ENCODE measurements at regions not wholly inside any gene's neighbourhood (a gene's known extent, or its start where the extent isn't known, plus 50 kb on each side); places are given as distances from the start of the nearest gene placed in this dataset.

GRCh38 chr7:116342125-116342524, 131.8 kb downstream of the TES start:
- Mint-ChIP-seq H3K4me1 (peaks cover 8% of the 10 kb centered on the region), H3K36me3 (ENCODE audit: low read depth) (no peaks in the 10 kb centered on the region), H3K4me3 (no peak overlapping the region), H3K27me3 (peaks cover 8% of the 10 kb centered on the region), H3K27ac (no peak overlapping the region), H3K9me3 (ENCODE audit: low read depth) (no peaks in the 10 kb centered on the region)
- intact Hi-C loops (cut with DNase I, micrococcal nuclease) = loop anchor here in 1 of 2 experiments (2.0 kb wide), 1 partner anchor 25 kb away; no protein-coding TSS in a partner anchor
- peak; percentile 47 for ATAC-seq
- ChIA-PET CTCF (no interaction called here), POLR2A (no interaction called here)
- DNase-seq = no peak

GRCh38 chr7:116347151-116347832, 137.0 kb downstream of the TES start:
- Mint-ChIP-seq H3K4me3 (no peak overlapping the region), H3K36me3 (ENCODE audit: low read depth) (no peaks in the 10 kb centered on the region)
- CTCF ChIA-PET = interaction anchor here (1.0 kb wide), 1 partner anchor 9 kb away, joined by 4 read pairs; no protein-coding TSS in a partner anchor

DNA sequence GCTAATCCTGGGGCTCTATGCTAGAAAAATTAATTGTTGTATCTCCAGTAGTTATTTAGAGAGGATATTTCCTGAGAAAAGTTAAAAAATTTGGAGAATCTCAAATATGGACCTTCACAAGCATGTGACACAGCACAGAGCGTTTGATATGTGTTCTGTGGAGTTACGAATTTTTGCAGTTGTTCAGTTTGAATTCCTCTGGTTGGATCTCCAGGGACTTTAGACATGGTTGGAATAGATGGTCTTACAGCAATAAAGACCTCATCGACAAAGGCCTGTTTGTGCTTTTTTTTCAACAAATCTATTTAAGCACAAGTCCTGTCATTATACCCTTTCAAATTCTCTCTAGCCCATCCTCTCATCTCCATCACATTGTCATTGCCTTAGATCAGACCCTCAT, 138.0 kb downstream of the TES start:
- POLR2A ChIA-PET = interaction anchor here (0.6 kb wide), 1 partner anchor 236 kb away, joined by 3 read pairs; no protein-coding TSS in a partner anchor
- Mint-ChIP-seq H3K27me3 (peaks cover 9% of the 10 kb centered on the region), H3K36me3 (ENCODE audit: low read depth) (no peaks in the 10 kb centered on the region), H3K4me1 (no peaks in the 10 kb centered on the region), H3K4me3 (no peak overlapping the region), H3K9me3 (ENCODE audit: low read depth) (no peaks in the 10 kb centered on the region), H3K27ac (no peak overlapping the region)
- CTCF ChIA-PET = no interaction called here
- DNase-seq = no peak
- intact Hi-C loops (cut with DNase I, micrococcal nuclease) = no loop called here
- ATAC-seq = no peak

More at GRCh38 chr7:116347151-116347832, 137.0 kb downstream of the TES start:
- intact Hi-C loops (cut with DNase I, micrococcal nuclease) = no loop called here
- POLR2A ChIA-PET = no interaction called here
- no peak for ATAC-seq
- H3K27ac Mint-ChIP-seq = no peak overlapping the region
- no peak for DNase-seq
- H3K9me3 Mint-ChIP-seq (ENCODE audit: low read depth) = no peaks in the 10 kb centered on the region
- H3K4me1 Mint-ChIP-seq = no peaks in the 10 kb centered on the region
- peaks cover 9% of the 10 kb centered on the region for H3K27me3 Mint-ChIP-seq

DNA sequence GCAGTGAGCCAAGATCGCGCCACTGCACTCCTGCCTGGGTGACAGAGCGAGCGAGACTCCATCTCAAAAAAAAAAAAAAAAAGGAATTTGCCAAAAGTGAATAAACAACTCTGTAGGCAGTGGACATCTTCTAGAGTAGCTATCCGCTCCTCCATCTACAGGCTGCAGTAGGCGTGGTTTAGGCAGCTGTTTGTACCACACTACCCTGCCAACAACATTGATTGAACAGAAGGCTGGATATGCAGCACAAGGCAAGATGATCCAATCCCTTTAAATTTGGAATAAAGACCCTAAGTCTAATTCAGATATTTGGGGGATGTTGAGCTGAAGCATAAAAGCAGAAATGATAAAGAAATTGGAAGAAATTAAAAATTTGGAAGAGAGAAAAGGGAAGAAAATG, 141.6 kb downstream of the TES start:
- POLR2A ChIA-PET = no interaction called here

GRCh38 chr7:116353647-116354046, 143.3 kb downstream of the TES start:
- H3K4me1 Mint-ChIP-seq = no peaks in the 10 kb centered on the region
- ChIA-PET POLR2A (no interaction called here), CTCF (interaction anchor here (0.9 to 1.1 kb wide), 2 partner anchors 112 to 239 kb away, joined by 3 read pairs; no protein-coding TSS in a partner anchor)
- no peak overlapping the region for H3K4me3 Mint-ChIP-seq
- H3K27me3 Mint-ChIP-seq = peaks cover 9% of the 10 kb centered on the region
- H3K9me3 Mint-ChIP-seq (ENCODE audit: low read depth) = no peaks in the 10 kb centered on the region
- no peak for ATAC-seq
- no peak for DNase-seq
- H3K36me3 Mint-ChIP-seq (ENCODE audit: low read depth) = no peaks in the 10 kb centered on the region
- intact Hi-C loops (cut with DNase I, micrococcal nuclease) = no loop called here
- no peak overlapping the region for H3K27ac Mint-ChIP-seq

More for the DNA sequence above, 141.6 kb downstream of the TES start:
- ATAC-seq (no peak), DNase-seq (no peak)
- H3K9me3 Mint-ChIP-seq (ENCODE audit: low read depth) = no peaks in the 10 kb centered on the region
- H3K27me3 Mint-ChIP-seq = peaks cover 9% of the 10 kb centered on the region
- intact Hi-C loops (cut with DNase I, micrococcal nuclease) = no loop called here
- no peak overlapping the region for H3K27ac Mint-ChIP-seq
- H3K4me3 Mint-ChIP-seq = no peak overlapping the region
- H3K36me3 Mint-ChIP-seq (ENCODE audit: low read depth) = no peaks in the 10 kb centered on the region
- no peaks in the 10 kb centered on the region for H3K4me1 Mint-ChIP-seq
- CTCF ChIA-PET = interaction anchor here (0.7 kb wide), 1 partner anchor 1264 kb away, joined by 3 read pairs; no protein-coding TSS in a partner anchor

DNA sequence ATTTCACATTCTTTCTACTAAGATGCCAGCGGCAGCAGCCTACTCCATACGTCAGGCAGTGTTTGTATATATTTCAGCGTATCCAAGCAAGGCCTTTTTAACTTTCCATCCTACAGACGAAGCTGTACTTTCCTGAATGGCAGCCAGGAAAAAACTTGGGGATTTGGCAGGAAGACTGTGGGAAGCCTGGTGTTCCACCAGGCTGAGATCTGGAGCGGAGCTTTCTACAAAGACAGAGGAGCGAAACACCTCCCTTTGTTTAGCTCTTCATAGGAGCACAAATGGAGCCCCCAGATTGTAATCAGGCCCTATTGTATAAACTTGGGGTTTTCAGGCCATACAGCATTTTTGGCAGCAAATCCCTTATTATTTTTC, 143.8 kb downstream of the TES start:
- no peaks in the 10 kb centered on the region for H3K36me3 Mint-ChIP-seq (ENCODE audit: low read depth)

GRCh38 chr7:116354546-116355423, 144.4 kb downstream of the TES start:
- Mint-ChIP-seq H3K9me3 (ENCODE audit: low read depth) (no peaks in the 10 kb centered on the region), H3K27ac (no peak overlapping the region), H3K27me3 (peaks cover 6% of the 10 kb centered on the region), H3K4me3 (no peak overlapping the region), H3K4me1 (no peaks in the 10 kb centered on the region), H3K36me3 (ENCODE audit: low read depth) (no peaks in the 10 kb centered on the region)
- no peak for ATAC-seq
- ChIA-PET CTCF (interaction anchor here (0.9 to 1.1 kb wide), 2 partner anchors 114 to 237 kb away, joined by 3 read pairs; no protein-coding TSS in a partner anchor), POLR2A (no interaction called here)
- intact Hi-C loops (cut with DNase I, micrococcal nuclease) = no loop called here
- DNase-seq = no peak

More for the DNA sequence above, 143.8 kb downstream of the TES start:
- intact Hi-C loops (cut with DNase I, micrococcal nuclease) = no loop called here
- Mint-ChIP-seq H3K27ac (no peak overlapping the region), H3K9me3 (ENCODE audit: low read depth) (no peaks in the 10 kb centered on the region), H3K4me1 (no peaks in the 10 kb centered on the region), H3K4me3 (no peak overlapping the region), H3K27me3 (peaks cover 6% of the 10 kb centered on the region)
- ChIA-PET POLR2A (no interaction called here), CTCF (interaction anchor here (0.9 to 1.1 kb wide), 2 partner anchors 113 to 238 kb away, joined by 3 read pairs; no protein-coding TSS in a partner anchor)
- ATAC-seq (no peak), DNase-seq (no peak)

- POLR2A ChIA-PET = no interaction called here
These were observed 144.1 kb upstream of the CAV2 start for GRCh38 chr7:116355424-116355765.

DNA sequence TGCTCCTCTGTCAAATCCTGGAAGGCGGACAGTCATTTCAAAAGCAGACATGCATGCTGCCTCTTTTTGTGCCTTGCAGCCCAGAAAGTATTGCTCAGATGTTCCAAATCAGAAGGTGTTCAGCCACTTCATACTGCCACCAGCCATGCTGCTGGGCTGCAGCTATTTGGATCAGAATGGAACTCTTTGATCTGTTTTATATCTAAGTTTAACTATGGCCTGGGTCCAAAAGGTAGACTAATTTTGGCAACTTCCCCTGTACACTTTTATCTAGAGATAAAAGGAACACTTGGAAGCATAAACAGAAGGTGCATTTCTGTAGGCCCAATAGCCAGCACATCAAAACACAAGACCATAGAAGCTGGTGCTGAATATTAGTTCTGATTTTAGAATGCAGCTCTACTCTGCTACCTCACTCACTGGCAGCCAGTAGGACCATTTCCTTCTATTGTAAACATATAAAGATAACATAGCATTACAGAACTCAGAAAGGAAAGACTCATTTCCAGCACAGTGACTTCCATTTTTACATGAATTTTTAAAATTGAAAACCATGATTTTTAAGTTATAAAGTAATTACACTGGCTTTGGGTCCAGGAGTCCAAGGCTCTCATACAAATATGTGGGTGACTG, 143.1 kb upstream of the CAV2 start:
- intact Hi-C loops (cut with DNase I, micrococcal nuclease) = no loop called here
- no peak for DNase-seq
- no peak for ATAC-seq
- Mint-ChIP-seq H3K4me1 (no peaks in the 10 kb centered on the region), H3K27ac (no peak overlapping the region), H3K27me3 (peaks cover 6% of the 10 kb centered on the region), H3K36me3 (ENCODE audit: low read depth) (no peaks in the 10 kb centered on the region), H3K4me3 (no peak overlapping the region), H3K9me3 (ENCODE audit: low read depth) (no peaks in the 10 kb centered on the region)
- CTCF ChIA-PET = no interaction called here
- POLR2A ChIA-PET = no interaction called here

More at GRCh38 chr7:116355424-116355765, 144.1 kb upstream of the CAV2 start:
- ATAC-seq = no peak
- CTCF ChIA-PET = no interaction called here
- H3K27me3 Mint-ChIP-seq = peaks cover 6% of the 10 kb centered on the region
- no peaks in the 10 kb centered on the region for H3K9me3 Mint-ChIP-seq (ENCODE audit: low read depth)
- no peak for DNase-seq
- intact Hi-C loops (cut with DNase I, micrococcal nuclease) = no loop called here
- H3K4me3 Mint-ChIP-seq = no peak overlapping the region
- no peaks in the 10 kb centered on the region for H3K36me3 Mint-ChIP-seq (ENCODE audit: low read depth)
- H3K4me1 Mint-ChIP-seq = no peaks in the 10 kb centered on the region
- H3K27ac Mint-ChIP-seq = no peak overlapping the region

DNA sequence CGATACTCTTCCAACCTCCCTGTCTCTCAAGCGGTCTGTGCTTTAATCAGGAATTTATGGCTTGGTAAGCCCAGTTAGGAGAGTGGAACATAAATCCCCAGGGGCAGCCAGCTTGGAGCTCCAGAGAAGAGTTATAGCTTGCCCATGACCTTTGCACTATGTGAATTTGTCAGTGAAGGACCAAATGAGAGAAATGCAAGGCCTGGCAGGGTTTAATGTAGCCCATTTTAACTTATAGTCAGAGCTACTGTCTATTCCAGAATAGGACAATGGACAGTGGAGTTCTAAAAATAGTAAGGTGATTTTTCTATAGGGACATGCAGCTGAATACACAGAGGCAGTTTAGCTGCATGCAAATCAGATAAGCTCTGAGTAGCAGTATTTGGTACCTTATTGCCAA, 142.6 kb upstream of the CAV2 start:
- Mint-ChIP-seq H3K27me3 (peaks cover 6% of the 10 kb centered on the region), H3K27ac (no peak overlapping the region), H3K36me3 (ENCODE audit: low read depth) (no peaks in the 10 kb centered on the region), H3K4me1 (no peaks in the 10 kb centered on the region), H3K4me3 (no peak overlapping the region), H3K9me3 (ENCODE audit: low read depth) (no peaks in the 10 kb centered on the region)
- ChIA-PET POLR2A (no interaction called here), CTCF (interaction anchor here (0.5 kb wide), 1 partner anchor 8 kb away, joined by 4 read pairs; no protein-coding TSS in a partner anchor)
- intact Hi-C loops (cut with DNase I, micrococcal nuclease) = no loop called here
- ATAC-seq (no peak), DNase-seq (no peak)

DNA sequence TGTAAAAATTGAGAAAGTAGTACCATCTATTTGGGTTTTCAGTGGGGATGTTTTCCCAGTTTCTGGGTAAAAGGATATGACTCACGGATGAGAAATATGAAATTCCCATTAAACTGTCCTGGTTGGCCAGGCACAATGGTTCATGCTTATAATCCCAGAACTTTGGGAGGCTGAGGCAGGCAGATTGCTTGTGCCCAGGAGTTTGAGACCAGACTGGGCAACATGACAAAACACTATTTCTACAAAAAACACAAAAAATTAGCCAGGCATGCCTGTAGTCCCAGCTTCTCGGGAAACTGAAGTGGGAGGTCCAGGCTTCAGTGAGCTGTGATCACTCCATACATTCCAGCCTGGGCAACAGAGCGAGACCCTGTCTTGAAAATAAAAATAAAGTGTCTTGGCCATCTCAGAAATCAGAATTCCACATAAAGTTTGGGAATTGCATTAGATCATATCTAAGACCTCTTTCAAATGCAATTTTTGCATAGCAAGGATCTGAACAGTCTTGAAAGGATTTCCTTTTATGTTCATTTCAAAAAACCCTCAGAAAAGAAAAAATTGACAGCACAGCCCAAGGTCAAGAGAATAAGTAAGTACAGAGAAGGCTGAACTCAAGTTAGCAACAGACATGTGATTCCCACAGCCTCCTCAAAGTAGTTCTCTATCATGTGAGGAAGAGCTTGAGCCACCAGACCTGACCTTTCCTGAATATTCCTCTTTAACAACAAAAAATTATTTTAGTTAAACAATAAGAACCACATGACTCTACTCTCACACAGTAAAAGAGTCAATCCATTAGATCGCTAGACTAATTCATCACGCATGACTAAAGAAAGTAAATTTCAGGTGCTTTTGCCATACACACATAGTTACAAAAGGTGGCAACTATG, 141.5 kb upstream of the CAV2 start:
- CTCF ChIA-PET = no interaction called here
- H3K4me3 Mint-ChIP-seq = no peak overlapping the region
- H3K4me1 Mint-ChIP-seq = no peaks in the 10 kb centered on the region
- DNase-seq (no peak), ATAC-seq (no peak)
- POLR2A ChIA-PET = no interaction called here
- no peak overlapping the region for H3K27ac Mint-ChIP-seq
- H3K27me3 Mint-ChIP-seq = peaks cover 6% of the 10 kb centered on the region
- H3K9me3 Mint-ChIP-seq (ENCODE audit: low read depth) = no peaks in the 10 kb centered on the region
- intact Hi-C loops (cut with DNase I, micrococcal nuclease) = no loop called here
- no peaks in the 10 kb centered on the region for H3K36me3 Mint-ChIP-seq (ENCODE audit: low read depth)

Data from activated CD4-positive, alpha-beta T cell treated with anti-CD3 and anti-CD28 coated beads for 36 hours (primary cell).